Mesendoderm (in vitro differentiated cells): ENCODE measurements at regions not wholly inside any gene's neighbourhood (a gene's known extent, or its start where the extent isn't known, plus 50 kb on each side); places are given as distances from the start of the nearest gene placed in this dataset.

Source experiments
- DNase-seq: peaks from one replicate; pipeline ENCODE4 v3.0.0; 2013
- H2AK5ac ChIP-seq: 2 replicates; pipeline ENCODE4 v1.6.1; 2013; ENCODE audit warnings: low read length, inconsistent platforms
- H2BK120ac ChIP-seq: 2 replicates; pipeline ENCODE4 v1.6.1; 2013; ENCODE audit warnings: low read depth, mild to moderate bottlenecking, low read length, moderate library complexity, mixed read lengths
- H2BK15ac ChIP-seq: replicated peaks from 2 replicates; pipeline ENCODE4 v1.6.1; 2013; ENCODE audit warnings: low read depth, mild to moderate bottlenecking, moderate library complexity
- H2BK5ac ChIP-seq: 2 replicates; pipeline ENCODE4 v1.6.1; 2013; ENCODE audit warnings: low read length, inconsistent platforms
- H3K18ac ChIP-seq: 2 replicates; pipeline ENCODE4 v1.6.1; 2013; ENCODE audit warnings: mild to moderate bottlenecking, low read length, mixed read lengths
- H3K23ac ChIP-seq: one replicate; pipeline ENCODE4 v1.6.1; 2013; ENCODE audit warnings: low read length
- H3K27ac ChIP-seq: 2 replicates; pipeline ENCODE4 v1.5.1; 2013; ENCODE audit warnings: low read depth, mild to moderate bottlenecking, inconsistent platforms, low read length, moderate library complexity
- H3K27me3 ChIP-seq: 2 replicates; pipeline ENCODE4 v1.6.1; 2013; ENCODE audit warnings: low read length, control low read depth, mild to moderate bottlenecking, inconsistent platforms; ENCODE audit not compliant: insufficient read depth, poor library complexity
- H3K36me3 ChIP-seq: 2 replicates; pipeline ENCODE4 v1.6.1; 2013; ENCODE audit warnings: low read length, inconsistent platforms; ENCODE audit not compliant: control insufficient read depth, insufficient read depth
- H3K4ac ChIP-seq: one replicate; pipeline ENCODE4 v1.6.1; 2013; ENCODE audit warnings: low read depth, mild to moderate bottlenecking, low read length, moderate library complexity
- H3K4me1 ChIP-seq: 2 replicates; pipeline ENCODE4 v1.6.1; 2013; ENCODE audit warnings: low read depth, low read length, inconsistent platforms; ENCODE audit not compliant: control insufficient read depth
- H3K4me2 ChIP-seq: 2 replicates; pipeline ENCODE4 v1.6.1; 2013; ENCODE audit warnings: low read length
- H3K4me3 ChIP-seq: 2 replicates; pipeline ENCODE4 v1.5.1; 2013; ENCODE audit warnings: mild to moderate bottlenecking, low read length
- H3K56ac ChIP-seq: one replicate; pipeline ENCODE4 v1.6.1; 2013; ENCODE audit warnings: low read length
- H3K79me1 ChIP-seq: 2 replicates; pipeline ENCODE4 v1.6.1; 2013; ENCODE audit warnings: low read length, inconsistent platforms
- H3K79me2 ChIP-seq: 2 replicates; pipeline ENCODE4 v1.6.1; 2013; ENCODE audit warnings: mild to moderate bottlenecking, low read length; ENCODE audit not compliant: control insufficient read depth, insufficient read depth
- H3K9ac ChIP-seq: 2 replicates; pipeline ENCODE4 v1.6.1; 2013; ENCODE audit warnings: low read length, inconsistent platforms
- H4K5ac ChIP-seq: one replicate; pipeline ENCODE4 v1.6.1; 2013; ENCODE audit warnings: low read length
- H4K8ac ChIP-seq: one replicate; pipeline ENCODE4 v1.6.1; 2013; ENCODE audit warnings: low read depth, mild to moderate bottlenecking, control low read depth, low read length, moderate library complexity
- WGBS: extraction: QIAGEN DNeasy Blood & Tissue Kit; methylation state at CpG from one replicate; pipeline ENCODE4 v1.1.7; 2013; ENCODE audit warnings: low lambda C conversion rate, missing lambda C conversion rate; ENCODE audit not compliant: insufficient coverage; ENCODE audit errors: extremely low coverage; 5-methylcytosine and 5-hydroxymethylcytosine counted together

DNA sequence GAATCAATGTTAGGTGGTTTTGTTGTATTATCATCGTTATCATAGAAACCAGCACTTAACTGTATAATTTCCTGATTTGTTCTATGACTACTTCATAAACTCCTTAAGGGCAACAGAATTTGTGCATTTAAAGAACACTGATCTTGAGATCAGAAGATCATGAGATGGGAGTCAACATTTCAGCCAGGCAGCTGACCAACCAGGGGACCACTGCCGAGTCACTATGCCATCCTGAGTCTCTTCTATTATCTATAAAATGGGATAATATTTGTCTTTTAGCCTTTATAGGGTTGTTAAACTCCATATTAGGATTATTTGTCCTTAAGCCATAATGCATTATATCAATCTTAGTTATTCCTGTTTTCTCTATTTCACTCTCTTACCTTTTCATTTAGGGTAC, 261.7 kb downstream of the GPAM start:
- no peaks in the 10 kb centered on the region for H3K79me2 ChIP-seq
- H3K9ac ChIP-seq, result no peak overlapping the region
- no peak overlapping the region for H2BK15ac ChIP-seq
- H2AK5ac ChIP-seq, result no peak overlapping the region
- no peak overlapping the region for H2BK120ac ChIP-seq
- H4K8ac ChIP-seq, result no peak overlapping the region
- no peak overlapping the region for H3K27ac ChIP-seq
- no peak overlapping the region for H3K4me3 ChIP-seq
- H4K5ac ChIP-seq, result no peak overlapping the region
- H3K56ac ChIP-seq, result no peak overlapping the region
- no peaks in the 10 kb centered on the region for H3K27me3 ChIP-seq
- H3K79me1 ChIP-seq, result no peaks in the 10 kb centered on the region
- H3K4me1 ChIP-seq, result peaks cover 1% of the 10 kb centered on the region
- H3K4me2 ChIP-seq, result no peak overlapping the region
- H3K23ac ChIP-seq, result no peak overlapping the region
- no peak overlapping the region for H3K18ac ChIP-seq
- DNase-seq, result no peak
- H3K4ac ChIP-seq, result no peak overlapping the region
- H3K36me3 ChIP-seq, result no peaks in the 10 kb centered on the region
- no CpG with 5 or more reads among the region's 2 CpGs for WGBS
- no peak overlapping the region for H2BK5ac ChIP-seq

DNA sequence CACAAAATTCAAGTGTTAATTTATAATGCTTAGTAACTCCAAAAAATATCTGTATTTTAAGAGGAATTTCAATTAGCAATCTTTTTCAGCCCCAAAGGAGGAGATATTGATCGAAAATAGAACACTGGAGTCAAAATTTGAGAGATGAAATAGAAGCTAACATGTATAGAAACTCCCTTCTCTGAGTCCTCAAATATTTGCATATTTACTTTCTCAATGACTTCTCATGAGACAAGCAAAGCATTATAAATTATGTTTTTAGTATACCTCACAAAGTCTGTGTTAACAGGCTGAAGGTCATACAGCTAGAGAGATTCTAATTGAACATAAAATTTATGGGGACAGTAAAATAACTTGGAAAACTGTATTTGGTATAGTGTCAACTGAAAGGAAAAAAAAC, 260.5 kb downstream of the GPAM start:
- no peak overlapping the region for H3K56ac ChIP-seq
- H3K79me2 ChIP-seq, result no peaks in the 10 kb centered on the region
- H3K36me3 ChIP-seq, result no peaks in the 10 kb centered on the region
- no peak overlapping the region for H4K5ac ChIP-seq
- H2BK15ac ChIP-seq, result no peak overlapping the region
- no peak overlapping the region for H4K8ac ChIP-seq
- no peak overlapping the region for H2AK5ac ChIP-seq
- no CpG with 5 or more reads among the region's 1 CpG for WGBS
- no peak overlapping the region for H2BK120ac ChIP-seq
- H3K4me3 ChIP-seq, result no peak overlapping the region
- no peak overlapping the region for H3K18ac ChIP-seq
- no peaks in the 10 kb centered on the region for H3K4me1 ChIP-seq
- no peak overlapping the region for H2BK5ac ChIP-seq
- no peak for DNase-seq
- H3K4ac ChIP-seq, result no peak overlapping the region
- H3K27me3 ChIP-seq, result no peaks in the 10 kb centered on the region
- H3K79me1 ChIP-seq, result no peaks in the 10 kb centered on the region
- no peak overlapping the region for H3K9ac ChIP-seq
- no peak overlapping the region for H3K27ac ChIP-seq
- H3K4me2 ChIP-seq, result no peak overlapping the region
- H3K23ac ChIP-seq, result no peak overlapping the region

DNA sequence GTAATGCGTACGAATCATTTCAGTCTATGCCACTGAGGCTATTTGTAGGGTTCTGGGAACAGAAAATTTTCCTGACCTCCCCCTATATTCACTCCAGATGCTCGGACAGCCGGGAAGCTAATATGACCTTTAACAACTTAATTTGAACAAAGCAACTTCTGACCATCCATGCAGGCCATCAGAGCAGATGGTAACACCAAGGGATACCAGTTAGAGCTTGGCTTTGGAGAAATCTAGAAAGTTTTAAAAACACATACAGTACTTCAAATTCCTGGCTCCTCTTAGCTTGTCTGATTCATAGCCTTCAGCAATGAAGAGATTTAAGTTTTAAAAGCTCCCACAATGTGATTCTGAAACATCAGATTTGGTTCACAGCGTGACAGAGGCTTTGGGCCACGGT, 257.3 kb downstream of the GPAM start:
- no peaks in the 10 kb centered on the region for H3K27me3 ChIP-seq
- no peak overlapping the region for H3K23ac ChIP-seq
- H3K27ac ChIP-seq, result no peak overlapping the region
- no peak overlapping the region for H3K4me2 ChIP-seq
- WGBS, result no CpG with 5 or more reads among the region's 6 CpGs
- no peaks in the 10 kb centered on the region for H3K79me2 ChIP-seq
- no peak for DNase-seq
- H3K18ac ChIP-seq, result no peak overlapping the region
- no peak overlapping the region for H3K56ac ChIP-seq
- no peak overlapping the region for H4K8ac ChIP-seq
- H3K36me3 ChIP-seq, result no peaks in the 10 kb centered on the region
- H3K4me3 ChIP-seq, result no peak overlapping the region
- H2BK5ac ChIP-seq, result no peak overlapping the region
- H2BK120ac ChIP-seq, result no peak overlapping the region
- no peak overlapping the region for H3K9ac ChIP-seq
- H2AK5ac ChIP-seq, result no peak overlapping the region
- H4K5ac ChIP-seq, result no peak overlapping the region
- H3K79me1 ChIP-seq, result no peaks in the 10 kb centered on the region
- no peaks in the 10 kb centered on the region for H3K4me1 ChIP-seq
- no peak overlapping the region for H2BK15ac ChIP-seq
- H3K4ac ChIP-seq, result no peak overlapping the region

DNA sequence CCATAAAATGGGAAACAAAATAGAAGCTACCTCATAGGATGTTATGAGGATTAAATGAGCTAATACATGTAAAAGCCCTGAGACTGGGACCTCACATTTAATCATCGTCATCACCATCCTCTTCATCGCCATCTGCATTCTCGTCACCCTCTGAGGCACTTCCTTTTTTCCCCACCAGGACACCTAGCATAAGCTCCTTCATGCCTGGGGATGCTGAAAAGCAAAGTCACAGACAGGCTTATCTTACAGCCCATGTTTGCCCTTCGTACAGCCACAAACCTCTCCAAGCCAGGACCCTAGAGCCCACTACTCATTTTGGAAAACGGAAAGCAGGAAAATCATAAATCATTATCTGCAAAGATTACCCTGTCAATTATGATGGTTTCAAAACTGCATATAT, 249.6 kb downstream of the GPAM start:
- peak; percentile 37 for DNase-seq
- Histone ChIP-seq H3K36me3 (no peaks in the 10 kb centered on the region), H3K4ac (no peak overlapping the region), H3K4me1 (no peaks in the 10 kb centered on the region), H4K5ac (no peak overlapping the region), H3K9ac (no peak overlapping the region), H2BK15ac (no peak overlapping the region), H3K18ac (no peak overlapping the region), H2BK5ac (no peak overlapping the region), H3K4me3 (no peak overlapping the region), H2BK120ac (no peak overlapping the region), H3K56ac (no peak overlapping the region), H4K8ac (no peak overlapping the region), H3K23ac (no peak overlapping the region), H3K79me1 (no peaks in the 10 kb centered on the region), H2AK5ac (no peak overlapping the region), H3K27me3 (no peaks in the 10 kb centered on the region), H3K79me2 (no peaks in the 10 kb centered on the region), H3K4me2 (no peak overlapping the region), H3K27ac (no peak overlapping the region)
- WGBS, result no CpG with 5 or more reads among the region's 5 CpGs

DNA sequence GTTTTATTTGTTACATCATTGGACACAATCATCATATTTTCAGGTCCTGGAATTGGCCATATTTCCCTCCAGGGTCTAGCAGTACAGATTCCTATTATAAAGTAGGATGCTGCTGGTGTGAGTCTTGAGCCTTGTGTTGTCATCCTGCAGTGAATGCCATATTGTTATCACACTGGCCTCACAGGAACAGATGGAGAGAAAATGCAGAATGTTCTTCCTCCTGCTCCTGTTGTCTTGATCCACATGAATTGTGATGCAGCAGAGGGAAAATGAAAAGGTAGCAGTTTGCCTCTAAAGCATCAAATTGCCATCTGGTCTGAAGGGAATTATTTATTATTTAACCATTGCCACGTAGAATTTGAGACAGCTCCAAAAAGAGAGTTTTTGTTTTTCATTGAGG, 248.6 kb downstream of the GPAM start:
- Histone ChIP-seq H3K18ac (no peak overlapping the region), H3K36me3 (no peaks in the 10 kb centered on the region), H3K27ac (no peak overlapping the region), H4K8ac (no peak overlapping the region), H3K4ac (no peak overlapping the region), H2BK5ac (no peak overlapping the region), H3K79me1 (no peaks in the 10 kb centered on the region), H3K27me3 (no peaks in the 10 kb centered on the region), H4K5ac (no peak overlapping the region), H3K4me3 (no peak overlapping the region), H2AK5ac (no peak overlapping the region), H2BK15ac (no peak overlapping the region), H3K79me2 (no peaks in the 10 kb centered on the region), H2BK120ac (no peak overlapping the region), H3K4me1 (no peaks in the 10 kb centered on the region), H3K4me2 (no peak overlapping the region), H3K56ac (no peak overlapping the region), H3K23ac (no peak overlapping the region), H3K9ac (no peak overlapping the region)
- WGBS, result no CpG with 5 or more reads among the region's 1 CpG
- no peak for DNase-seq

DNA sequence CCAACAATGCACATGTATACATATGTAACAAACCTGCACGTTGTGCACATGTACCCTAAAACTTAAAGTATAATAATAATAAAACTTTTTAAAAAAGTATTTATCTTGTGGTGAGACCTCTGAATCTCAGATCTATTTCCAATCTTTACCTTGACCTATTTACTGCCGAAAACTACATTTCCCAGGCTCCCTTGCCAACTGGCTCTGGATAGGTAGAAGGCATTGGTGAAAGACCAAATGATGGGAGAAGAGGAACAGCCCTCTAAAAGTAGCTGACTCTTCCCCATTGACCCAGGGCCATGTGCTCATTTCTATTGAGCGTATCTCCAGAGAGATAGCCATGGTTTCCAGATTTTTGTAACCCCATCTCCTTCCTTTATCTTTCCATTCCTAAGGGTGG, 247.4 kb downstream of the GPAM start:
- Histone ChIP-seq H3K79me2 (no peaks in the 10 kb centered on the region), H3K36me3 (no peaks in the 10 kb centered on the region), H3K27me3 (no peaks in the 10 kb centered on the region), H2BK120ac (no peak overlapping the region), H3K9ac (no peak overlapping the region), H3K4me2 (no peak overlapping the region), H3K79me1 (no peaks in the 10 kb centered on the region), H2BK15ac (no peak overlapping the region), H3K56ac (no peak overlapping the region), H3K4me3 (no peak overlapping the region), H3K4me1 (no peaks in the 10 kb centered on the region), H3K23ac (no peak overlapping the region), H3K27ac (no peak overlapping the region), H3K18ac (no peak overlapping the region), H3K4ac (no peak overlapping the region), H2AK5ac (no peak overlapping the region), H4K8ac (no peak overlapping the region), H4K5ac (no peak overlapping the region), H2BK5ac (no peak overlapping the region)
- peak; percentile 13 for DNase-seq
- no CpG with 5 or more reads among the region's 3 CpGs for WGBS
